Hematopoietic multipotent progenitor cell treated with erythropoietin and hydrocortisone succinate and interleukin-3 and kit ligand, for 4 days (in vitro differentiated cells): ENCODE measurements at regions not wholly inside any gene's neighbourhood (a gene's known extent, or its start where the extent isn't known, plus 50 kb on each side); places are given as distances from the start of the nearest gene placed in this dataset.
A peak's percentile ranks its signal among the peaks of the same experiment; 100 is the strongest.

ENCODE experiments used
- DNase-seq: peaks from one replicate; pipeline ENCODE4 v3.0.0-alpha.2; 2015

- DNase-seq, result no peak
These were observed 144.6 kb upstream of the RAI14 start for GRCh38 chr5:34511481-34511880.

- no peak for DNase-seq
These were observed 144.2 kb upstream of the RAI14 start for GRCh38 chr5:34511915-34512314.

GRCh38 chr5:34516166-34516565 is 140.0 kb upstream of the RAI14 start:
- no peak for DNase-seq

- no peak for DNase-seq
These were observed 139.4 kb upstream of the RAI14 start for GRCh38 chr5:34516686-34517085.

DNA sequence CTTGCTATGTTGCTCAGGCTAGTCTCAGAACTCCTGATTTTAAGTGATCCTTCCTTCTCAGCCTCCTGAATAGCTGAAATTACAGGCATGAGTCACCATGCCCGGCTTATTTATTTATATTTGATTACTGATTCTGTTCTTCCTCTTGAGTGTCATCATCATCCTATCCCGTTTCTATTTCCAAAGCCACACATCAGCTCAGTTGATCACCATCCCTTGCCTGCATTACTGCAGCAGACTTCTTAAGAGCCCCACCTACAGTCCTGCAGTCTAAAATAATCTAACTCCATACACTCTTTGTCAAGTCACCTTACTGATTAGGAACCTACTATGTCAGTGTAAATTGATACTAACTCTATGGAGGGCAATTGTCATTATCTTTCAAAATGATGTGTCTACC is 138.9 kb upstream of the RAI14 start:
- no peak for DNase-seq

GRCh38 chr5:34519489-34520220 is 136.5 kb upstream of the RAI14 start:
- DNase-seq, result no peak

DNA sequence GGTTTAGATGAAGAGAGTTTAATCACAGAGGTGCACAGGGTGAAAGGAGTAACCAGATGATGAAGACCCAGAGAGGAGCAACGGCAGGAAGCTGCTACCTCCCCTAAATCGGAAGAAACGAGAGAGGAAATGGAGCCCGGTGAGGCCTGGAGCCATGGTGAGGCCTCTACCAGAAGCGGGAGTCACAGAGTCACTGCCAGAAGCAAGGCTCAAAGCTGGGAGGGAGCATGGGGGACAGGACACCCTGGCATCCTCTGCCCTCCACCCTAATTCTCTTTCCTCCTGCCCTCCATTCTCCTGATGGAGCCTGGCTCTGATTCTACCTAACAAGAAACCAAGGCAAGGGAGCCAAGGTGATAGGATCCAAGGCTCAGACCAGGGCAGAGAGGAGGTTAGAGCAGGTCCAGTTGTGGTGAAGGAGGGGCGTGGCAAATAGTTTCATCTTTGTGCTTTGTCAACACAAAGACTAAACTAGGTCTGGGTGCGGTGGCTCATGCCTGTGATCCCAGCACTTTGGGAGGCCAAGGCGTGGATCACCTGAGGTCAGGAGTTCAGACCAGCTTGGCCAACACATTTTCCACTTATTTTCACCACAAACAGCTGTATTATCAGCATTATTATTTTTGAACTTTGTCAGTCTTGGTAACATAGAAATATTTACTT is 134.4 kb upstream of the RAI14 start:
- no peak for DNase-seq

DNA sequence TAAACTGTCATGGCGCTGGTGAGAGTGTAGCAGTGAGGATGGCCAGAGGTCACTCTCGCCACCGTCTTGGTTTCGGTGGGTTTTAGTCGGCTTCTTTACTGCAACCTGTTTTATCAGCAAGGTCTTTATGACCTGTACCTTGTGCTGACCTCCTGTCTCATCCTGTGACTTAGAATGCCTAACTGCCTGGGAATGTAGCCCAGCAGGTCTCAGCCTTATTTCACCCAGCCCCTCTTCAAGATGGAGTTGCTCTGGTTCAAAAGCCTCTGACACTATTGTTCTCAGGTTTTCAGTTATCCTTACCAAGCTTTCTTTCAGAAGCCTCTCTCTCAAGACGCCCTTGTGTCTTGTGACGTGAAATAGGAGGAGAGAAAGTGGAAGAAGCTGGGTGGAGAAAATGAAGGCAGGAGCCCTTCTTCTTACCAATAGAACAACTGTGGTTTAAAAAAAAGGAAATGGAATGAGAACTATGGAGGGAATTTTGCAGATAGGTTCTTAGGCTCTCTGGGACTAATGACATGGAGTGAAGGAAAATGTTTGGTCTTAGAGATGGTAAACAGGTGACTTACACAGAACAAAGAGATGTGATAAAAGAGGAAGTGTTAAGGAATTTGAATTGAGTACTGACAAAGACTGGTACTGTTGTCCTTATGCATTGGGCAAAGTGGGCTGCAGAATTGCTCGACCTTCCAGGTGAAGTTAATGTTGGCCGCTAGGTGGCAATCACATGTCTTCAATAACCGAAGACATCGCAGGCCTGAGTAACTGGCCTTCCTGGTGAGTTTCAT is 133.3 kb upstream of the RAI14 start:
- DNase-seq, result peak; percentile 88

GRCh38 chr5:34523387-34523726 is 132.8 kb upstream of the RAI14 start:
- DNase-seq, result no peak

DNA sequence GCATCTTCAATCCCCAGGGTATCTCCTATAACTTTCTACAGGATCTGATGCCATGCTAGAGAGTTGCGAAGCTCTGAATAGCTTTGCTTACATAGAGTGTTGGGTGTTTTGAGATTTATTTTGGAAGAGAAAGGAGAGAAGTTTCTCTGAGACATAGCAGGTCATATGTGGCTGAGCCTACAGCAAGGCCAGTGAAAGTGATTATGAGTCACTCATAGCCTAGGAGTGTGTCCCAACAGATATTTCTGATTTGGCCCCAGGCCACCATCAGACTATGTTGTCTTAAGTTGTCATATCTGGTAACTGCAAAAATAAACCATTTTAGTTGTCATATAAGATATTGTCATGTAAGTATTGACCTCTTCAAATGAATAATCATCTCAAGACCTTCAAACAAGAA is 132.0 kb upstream of the RAI14 start:
- no peak for DNase-seq

- DNase-seq, result no peak
These were observed 130.4 kb upstream of the RAI14 start for GRCh38 chr5:34525761-34526160.

GRCh38 chr5:34526682-34527305 is 129.3 kb upstream of the RAI14 start:
- DNase-seq, result no peak

GRCh38 chr5:34529581-34530331 is 126.4 kb upstream of the RAI14 start:
- DNase-seq, result no peak

DNA sequence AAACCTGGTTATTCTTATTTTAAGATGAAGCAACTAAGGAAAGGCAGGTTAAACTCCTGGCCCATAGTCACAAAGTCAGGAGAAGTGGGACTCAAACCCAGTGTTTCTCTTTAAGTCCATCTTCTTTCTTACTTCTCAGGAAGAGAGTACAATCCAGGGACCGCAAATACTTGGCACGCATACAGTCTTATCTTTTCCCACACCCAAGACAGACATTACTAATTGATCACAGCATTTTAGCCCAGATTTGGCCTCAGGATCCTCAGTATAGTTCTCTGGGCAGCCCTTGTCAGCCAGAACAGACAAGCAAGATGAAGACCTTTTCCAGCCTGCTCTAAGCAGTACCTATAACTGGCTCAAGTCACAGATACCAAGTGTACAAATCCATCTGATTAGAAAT is 125.5 kb upstream of the RAI14 start:
- DNase-seq, result peak; percentile 6

- no peak for DNase-seq
These were observed 124.3 kb upstream of the RAI14 start for GRCh38 chr5:34531751-34532360.

- DNase-seq, result no peak
These were observed 122.3 kb upstream of the RAI14 start for GRCh38 chr5:34533582-34534522.

- no peak for DNase-seq
These were observed 121.5 kb upstream of the RAI14 start for GRCh38 chr5:34534523-34535103.

GRCh38 chr5:34535433-34535832 is 120.7 kb upstream of the RAI14 start:
- no peak for DNase-seq

- no peak for DNase-seq
These were observed 120.0 kb upstream of the RAI14 start for GRCh38 chr5:34535944-34536623.

DNA sequence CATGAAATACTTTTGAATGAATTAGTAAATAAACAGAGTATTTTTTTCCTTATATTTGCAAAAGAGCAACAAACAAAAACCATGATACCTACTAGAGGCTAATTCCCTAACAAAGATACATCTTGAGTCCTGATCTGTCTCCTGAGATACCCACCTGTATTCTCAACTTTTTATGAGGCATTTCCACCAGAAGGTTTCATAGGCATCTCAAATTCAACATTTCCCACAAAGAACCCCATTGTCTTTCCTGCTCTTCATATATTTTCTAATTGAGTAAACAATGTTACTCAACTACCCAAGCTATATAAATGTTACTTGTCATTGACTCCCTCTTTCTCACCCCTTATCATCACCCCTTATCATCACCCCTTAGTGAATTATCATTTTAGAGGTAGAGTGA is 119.4 kb upstream of the RAI14 start:
- no peak for DNase-seq
